ENCODE measurements at regions not wholly inside any gene's neighbourhood (a gene's known extent, or its start where the extent isn't known, plus 50 kb on each side); places are given as distances from the start of the nearest gene placed in this dataset.

GRCh38 chr15:53074221-53074620 is 284.1 kb upstream of the ONECUT1 start:
- H3K4me2 ChIP-seq = no peak overlapping the region
- no peaks in the 10 kb centered on the region for H3K79me2 ChIP-seq (ENCODE audit: insufficient read depth)
- no peak overlapping the region for H3K9ac ChIP-seq
- no peak for DNase-seq
- no peaks in the 10 kb centered on the region for H3K4me1 ChIP-seq (ENCODE audit: control insufficient read depth in 1 of 2, insufficient read depth in 2 of 2, low read depth in 1 of 2, low read length in 1 of 2)
- H4K20me1 ChIP-seq (ENCODE audit: insufficient read depth) = peaks cover 5% of the 10 kb centered on the region; the same call in 1 of the 2 replicates
- 0% methylated on average over 3 of the region's 3 CpGs for WGBS (ENCODE audit: low lambda C conversion rate)
- no peaks in the 10 kb centered on the region for H3F3A ChIP-seq (replicated peaks; ENCODE audit: insufficient read depth)
- no peaks in the 10 kb centered on the region for H3K27me3 ChIP-seq (ENCODE audit: insufficient read depth)
- no peak overlapping the region for H3K27ac ChIP-seq (ENCODE audit: low read depth in 2 of 2, low read length in 1 of 2)
- H3K9me3 ChIP-seq = no peaks in the 10 kb centered on the region
- H3K4me3 ChIP-seq (ENCODE audit: low read depth in 2 of 2, low read length in 1 of 2) = no peak overlapping the region
- H3K9me2 ChIP-seq = no peaks in the 10 kb centered on the region
- ChIA-PET CTCF (no interaction called here), POLR2A (no interaction called here)
- H2AFZ ChIP-seq (ENCODE audit: low read depth) = no peak overlapping the region
- no peaks in the 10 kb centered on the region for H3K36me3 ChIP-seq (replicated peaks in 1 of 2; ENCODE audit: control insufficient read depth in 1 of 2, insufficient read depth in 2 of 2, low read length in 1 of 2)
- TF ChIP-seq, protein P1, sequence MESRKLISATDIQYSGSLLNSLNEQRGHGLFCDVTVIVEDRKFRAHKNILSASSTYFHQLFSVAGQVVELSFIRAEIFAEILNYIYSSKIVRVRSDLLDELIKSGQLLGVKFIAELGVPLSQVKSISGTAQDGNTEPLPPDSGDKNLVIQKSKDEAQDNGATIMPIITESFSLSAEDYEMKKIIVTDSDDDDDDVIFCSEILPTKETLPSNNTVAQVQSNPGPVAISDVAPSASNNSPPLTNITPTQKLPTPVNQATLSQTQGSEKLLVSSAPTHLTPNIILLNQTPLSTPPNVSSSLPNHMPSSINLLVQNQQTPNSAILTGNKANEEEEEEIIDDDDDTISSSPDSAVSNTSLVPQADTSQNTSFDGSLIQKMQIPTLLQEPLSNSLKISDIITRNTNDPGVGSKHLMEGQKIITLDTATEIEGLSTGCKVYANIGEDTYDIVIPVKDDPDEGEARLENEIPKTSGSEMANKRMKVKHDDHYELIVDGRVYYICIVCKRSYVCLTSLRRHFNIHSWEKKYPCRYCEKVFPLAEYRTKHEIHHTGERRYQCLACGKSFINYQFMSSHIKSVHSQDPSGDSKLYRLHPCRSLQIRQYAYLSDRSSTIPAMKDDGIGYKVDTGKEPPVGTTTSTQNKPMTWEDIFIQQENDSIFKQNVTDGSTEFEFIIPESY (IDR thresholded peaks at IDR 0.05; ENCODE audit: borderline replicate concordance, low read depth) = no peak
- TF ChIP-seq CHD2 (IDR thresholded peaks at IDR 0.05; ENCODE audit: low read length, partially characterized antibody) (no peak), TAF1 (IDR thresholded peaks at IDR 0.05; ENCODE audit: borderline replicate concordance, low read depth, low read length) (no peak), EP300 (IDR thresholded peaks at IDR 0.05; ENCODE audit: borderline replicate concordance in 1 of 2, low read depth in 1 of 2, low read length in 1 of 2) (no peak), CTCF (IDR thresholded peaks at IDR 0.05) (no peak), GABPA (IDR thresholded peaks at IDR 0.05; ENCODE audit: low read depth) (no peak), RFX5 (IDR thresholded peaks at IDR 0.05; ENCODE audit: low read length) (no peak), SMC3 (IDR thresholded peaks at IDR 0.05; ENCODE audit: low read depth, low read length) (no peak), GATA2 (CRISPR knock-in tag; IDR thresholded peaks at IDR 0.05) (no peak), MEF2A (IDR thresholded peaks at IDR 0.05; ENCODE audit: borderline replicate concordance, low read depth) (no peak), RCOR1 (IDR thresholded peaks at IDR 0.05; ENCODE audit: low read length) (no peak), ELF1 (IDR thresholded peaks at IDR 0.05) (no peak), TCF12 (IDR thresholded peaks at IDR 0.05) (no peak), RXRA (IDR thresholded peaks at IDR 0.05; ENCODE audit: borderline replicate concordance, low read depth) (no peak), SIN3A (IDR thresholded peaks at IDR 0.05; ENCODE audit: borderline replicate concordance, low read depth, low read length) (no peak)
- TF ChIP-seq, protein P2, sequence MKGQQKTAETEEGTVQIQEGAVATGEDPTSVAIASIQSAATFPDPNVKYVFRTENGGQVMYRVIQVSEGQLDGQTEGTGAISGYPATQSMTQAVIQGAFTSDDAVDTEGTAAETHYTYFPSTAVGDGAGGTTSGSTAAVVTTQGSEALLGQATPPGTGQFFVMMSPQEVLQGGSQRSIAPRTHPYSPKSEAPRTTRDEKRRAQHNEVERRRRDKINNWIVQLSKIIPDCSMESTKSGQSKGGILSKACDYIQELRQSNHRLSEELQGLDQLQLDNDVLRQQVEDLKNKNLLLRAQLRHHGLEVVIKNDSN (IDR thresholded peaks at IDR 0.05; ENCODE audit: borderline replicate concordance, low read depth) = no peak

Measured in SK-N-SH (cell line).